DOHH2 (cell line): ENCODE measurements at regions not wholly inside any gene's neighbourhood (a gene's known extent, or its start where the extent isn't known, plus 50 kb on each side); places are given as distances from the start of the nearest gene placed in this dataset.

ENCODE experiments used
- EZH2phosphoT487 ChIP-seq: fragments of 200-600 bp; sonication (generic); IDR thresholded peaks from 2 replicates; pipeline ENCODE4 v1.6.1; 2017; ENCODE audit warnings: borderline replicate concordance, mild to moderate bottlenecking, antibody characterized with exemption, low read length, moderate library complexity, mixed read lengths
- TF ChIP-seq, protein P1 (sequence below): fragments of 200-600 bp; sonication (generic); IDR thresholded peaks from one replicate; pipeline ENCODE4 v1.5.1; 2014; ENCODE audit warnings: antibody characterized with exemption, mild to moderate bottlenecking, low read depth, low read length; ENCODE audit not compliant: poor library complexity, severe bottlenecking

DNA sequence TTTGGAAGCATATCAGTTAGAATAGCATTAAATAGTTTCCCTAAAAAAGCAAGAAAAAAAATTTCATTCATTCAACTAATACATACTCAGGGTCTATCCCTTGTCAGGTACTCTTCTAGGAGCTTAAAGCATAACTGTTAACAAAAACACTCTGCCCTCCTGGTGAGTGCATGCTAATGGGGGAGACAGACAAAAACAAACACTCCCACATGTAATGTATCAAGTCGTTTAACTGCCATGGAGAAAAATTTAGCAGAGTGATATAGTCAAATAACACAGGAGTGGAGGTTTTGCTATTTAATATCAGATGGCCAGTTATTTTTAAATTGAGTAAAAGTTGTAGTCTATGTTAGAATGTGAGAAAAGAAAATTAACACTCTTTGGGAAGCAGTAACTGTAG is 254.5 kb upstream of the RARB start:
- TF ChIP-seq, protein P1, sequence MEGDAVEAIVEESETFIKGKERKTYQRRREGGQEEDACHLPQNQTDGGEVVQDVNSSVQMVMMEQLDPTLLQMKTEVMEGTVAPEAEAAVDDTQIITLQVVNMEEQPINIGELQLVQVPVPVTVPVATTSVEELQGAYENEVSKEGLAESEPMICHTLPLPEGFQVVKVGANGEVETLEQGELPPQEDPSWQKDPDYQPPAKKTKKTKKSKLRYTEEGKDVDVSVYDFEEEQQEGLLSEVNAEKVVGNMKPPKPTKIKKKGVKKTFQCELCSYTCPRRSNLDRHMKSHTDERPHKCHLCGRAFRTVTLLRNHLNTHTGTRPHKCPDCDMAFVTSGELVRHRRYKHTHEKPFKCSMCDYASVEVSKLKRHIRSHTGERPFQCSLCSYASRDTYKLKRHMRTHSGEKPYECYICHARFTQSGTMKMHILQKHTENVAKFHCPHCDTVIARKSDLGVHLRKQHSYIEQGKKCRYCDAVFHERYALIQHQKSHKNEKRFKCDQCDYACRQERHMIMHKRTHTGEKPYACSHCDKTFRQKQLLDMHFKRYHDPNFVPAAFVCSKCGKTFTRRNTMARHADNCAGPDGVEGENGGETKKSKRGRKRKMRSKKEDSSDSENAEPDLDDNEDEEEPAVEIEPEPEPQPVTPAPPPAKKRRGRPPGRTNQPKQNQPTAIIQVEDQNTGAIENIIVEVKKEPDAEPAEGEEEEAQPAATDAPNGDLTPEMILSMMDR = no peak
- TF ChIP-seq EZH2phosphoT487 = no peak
